Pancreas (tissue), 10 donors: ENCODE measurements at regions not wholly inside any gene's neighbourhood (a gene's known extent, or its start where the extent isn't known, plus 50 kb on each side); places are given as distances from the start of the nearest gene placed in this dataset.

Experiments
- ATAC-seq, 4 donors: fragments of 200-7000 bp; cut with Tn5 transposase; one replicate each; pipeline versions ENCODE4 v1.8.0 to v1.9.1; 2020; ENCODE audit warnings: mild to moderate bottlenecking in 4 of 4, moderate library complexity in 4 of 4
- DNase-seq, 6 donors: peaks; one replicate each; pipeline ENCODE4 v3.0.0-alpha.2; 2020
- FAIRE-seq: peaks from 2 replicates; lab custom pipeline; 2012; peaks lifted over from hg19 to GRCh38; lab: Jason Lieb, UNC
- H3K27ac ChIP-seq, 4 donors: fragments of 200-600 bp; sonication (generic); 1 replicate in 3 of 4; 2 replicates in 1 of 4; pipeline versions ENCODE4 v1.5.0 to v1.8.0; 2020
- H3K27me3 ChIP-seq, 4 donors: fragments of 200-600 bp; one replicate each; pipeline ENCODE4 v1.8.0; 2021
- H3K36me3 ChIP-seq, 3 donors: fragments of 200-600 bp; sonication (generic) in 1 of 3; one replicate each; pipeline versions ENCODE4 v1.5.0 to v1.8.0; 2020 to 2021
- H3K4me1 ChIP-seq, 3 donors: fragments of 200-600 bp; one replicate each; pipeline ENCODE4 v1.8.0; 2021
- H3K4me3 ChIP-seq, 4 donors: fragments of 200-600 bp; sonication (generic) in 2 of 4; one replicate each; pipeline versions ENCODE4 v1.5.0 to v1.8.0; 2020 to 2021
- H3K9me3 ChIP-seq, 4 donors: fragments of 200-600 bp; one replicate each; pipeline ENCODE4 v1.8.0; 2021
- CTCF ChIP-seq, 4 donors: fragments of 200-600 bp; sonication (generic) in 3 of 4; IDR thresholded peaks; one replicate each; pipeline versions ENCODE4 v1.5.0 to v1.8.0; 2021; ENCODE audit warnings: antibody characterized with exemption in 4 of 4
- WGBS, 2 donors: extraction: QIAGEN DNeasy Blood & Tissue Kit; methylation state at CpG; one replicate each; pipeline ENCODE4 v1.1.7; 2013; 5-methylcytosine and 5-hydroxymethylcytosine counted together
- intact Hi-C, 3 donors: fragments of 100-400 bp; cut with DNase I; formaldehyde crosslinking; loops; one replicate each; pipeline versions ENCODE4 v1.11.1 to v1.14.2; 2022
- donor health status: healthy with polysubstance abuse.
- donor health status: DM: no; HTN: no; CAD: no; lungs with moderate emphysema.
- donor health status: DM: no; HTN: no; CAD: no.
- donor health status: control.
- donor health status: control.
- donor health status: Bipolar disorder and iron deficiency.
- donor health status: DM: yes; HTN: yes; CAD: no.
- donor health status: DM: no; HTN: no; CAD: no.
- donor health status: DM: no; HTN: no; CAD: no.
- donor health status: DM: yes; HTN: yes; CAD: no.

GRCh38 chr11:119846374-119846773 is 117.4 kb upstream of the NECTIN1 start:
- no peak for FAIRE-seq
- Histone ChIP-seq H3K4me3 (no peak overlapping the region), H3K27me3 (no peaks in the 10 kb centered on the region), H3K9me3 (no peaks in the 10 kb centered on the region), H3K4me1 (no peaks in the 10 kb centered on the region), H3K36me3 (no peaks in the 10 kb centered on the region), H3K27ac (no peak overlapping the region)
- intact Hi-C loops: no loop called here
- no peak for DNase-seq
- no peak for ATAC-seq
- TF ChIP-seq CTCF (IDR thresholded peaks at IDR 0.05): no peak
- 92 to 95% methylated on average over 3 of the region's 3 CpGs for WGBS, 2 donors

- no peak overlapping the region for H3K4me3 ChIP-seq
- no peak for DNase-seq
- no peak for TF ChIP-seq CTCF (IDR thresholded peaks at IDR 0.05)
- H3K4me1 ChIP-seq: no peaks in the 10 kb centered on the region
- WGBS, 2 donors: 91 to 94% methylated on average over 4 of the region's 4 CpGs
- no peak for FAIRE-seq
- H3K36me3 ChIP-seq: no peaks in the 10 kb centered on the region
- H3K27ac ChIP-seq: no peak overlapping the region
- H3K27me3 ChIP-seq: no peaks in the 10 kb centered on the region
- no peak for ATAC-seq
- H3K9me3 ChIP-seq: no peaks in the 10 kb centered on the region
- intact Hi-C loops: no loop called here
Observed at GRCh38 chr11:119845756-119846155, 116.8 kb upstream of the NECTIN1 start.

GRCh38 chr11:119845305-119845704 is 116.3 kb upstream of the NECTIN1 start:
- DNase-seq: no peak
- no peak for FAIRE-seq
- no peaks in the 10 kb centered on the region for H3K27me3 ChIP-seq
- WGBS, 2 donors: 80 to 88% methylated on average over 10 of the region's 10 CpGs
- H3K27ac ChIP-seq: no peak overlapping the region
- no peak for TF ChIP-seq CTCF (IDR thresholded peaks at IDR 0.05)
- H3K9me3 ChIP-seq: no peaks in the 10 kb centered on the region
- no peaks in the 10 kb centered on the region for H3K36me3 ChIP-seq
- ATAC-seq: no peak
- no peaks in the 10 kb centered on the region for H3K4me1 ChIP-seq
- intact Hi-C loops: no loop called here
- no peak overlapping the region for H3K4me3 ChIP-seq

- FAIRE-seq (no peak), DNase-seq (no peak), ATAC-seq (no peak)
- intact Hi-C loops: no loop called here
- Histone ChIP-seq H3K27me3 (no peaks in the 10 kb centered on the region), H3K36me3 (no peaks in the 10 kb centered on the region), H3K27ac (no peak overlapping the region), H3K9me3 (no peaks in the 10 kb centered on the region), H3K4me3 (no peak overlapping the region), H3K4me1 (no peaks in the 10 kb centered on the region)
- 36 to 39% methylated on average over 4 of the region's 4 CpGs for WGBS, 2 donors
- no peak for TF ChIP-seq CTCF (IDR thresholded peaks at IDR 0.05)
Observed at GRCh38 chr11:119844808-119845207, 115.8 kb upstream of the NECTIN1 start.

- intact Hi-C loops: no loop called here
- WGBS, 2 donors: 81 to 82% methylated on average over 6 of the region's 6 CpGs
Observed at GRCh38 chr11:119843877-119844276, 114.9 kb upstream of the NECTIN1 start.

More at GRCh38 chr11:119843877-119844276, 114.9 kb upstream of the NECTIN1 start:
- FAIRE-seq (no peak), ATAC-seq (no peak), DNase-seq (no peak)
- Histone ChIP-seq H3K27me3 (no peaks in the 10 kb centered on the region), H3K36me3 (no peaks in the 10 kb centered on the region), H3K4me3 (no peak overlapping the region), H3K4me1 (no peaks in the 10 kb centered on the region), H3K9me3 (no peaks in the 10 kb centered on the region), H3K27ac (no peak overlapping the region)
- no peak for TF ChIP-seq CTCF (IDR thresholded peaks at IDR 0.05)
